ENCODE measurements at regions not wholly inside any gene's neighbourhood (a gene's known extent, or its start where the extent isn't known, plus 50 kb on each side); places are given as distances from the start of the nearest gene placed in this dataset.
"Not testable (repeated sequence)": the region's sequence is repeated elsewhere in the genome, so short reads cannot be mapped to it uniquely, and the experiment has no call there.

DNA sequence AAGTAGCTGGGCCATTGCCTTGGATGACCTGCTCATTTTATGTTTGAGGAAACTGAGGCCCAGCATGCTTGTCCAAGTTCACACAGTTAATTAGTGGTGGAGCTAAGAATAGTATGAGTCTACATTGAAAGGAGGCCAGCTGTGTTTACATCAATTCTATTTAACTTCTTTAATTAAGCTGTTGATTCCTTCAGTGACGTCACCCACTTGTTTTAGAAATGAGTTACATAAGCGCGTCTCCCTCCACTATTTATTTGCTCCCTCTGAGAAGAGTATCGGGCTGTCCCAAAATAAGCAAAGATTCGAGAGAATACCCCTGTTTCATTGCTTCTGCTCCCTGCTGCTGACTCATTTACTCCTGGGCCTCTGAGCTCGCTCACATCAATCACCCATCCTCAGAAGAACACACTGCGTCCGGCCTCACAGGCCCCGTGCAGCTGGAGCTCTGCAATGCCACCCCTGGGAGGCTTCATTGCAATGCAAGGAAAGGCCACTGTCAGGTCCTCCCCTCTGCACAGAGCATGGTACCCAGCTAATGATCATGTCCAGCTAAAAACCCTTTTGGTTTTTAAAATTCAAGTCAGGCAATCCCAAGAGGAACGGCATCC is 74.8 kb upstream of the BMP2 start:
- DNase-seq = no peak

DNA sequence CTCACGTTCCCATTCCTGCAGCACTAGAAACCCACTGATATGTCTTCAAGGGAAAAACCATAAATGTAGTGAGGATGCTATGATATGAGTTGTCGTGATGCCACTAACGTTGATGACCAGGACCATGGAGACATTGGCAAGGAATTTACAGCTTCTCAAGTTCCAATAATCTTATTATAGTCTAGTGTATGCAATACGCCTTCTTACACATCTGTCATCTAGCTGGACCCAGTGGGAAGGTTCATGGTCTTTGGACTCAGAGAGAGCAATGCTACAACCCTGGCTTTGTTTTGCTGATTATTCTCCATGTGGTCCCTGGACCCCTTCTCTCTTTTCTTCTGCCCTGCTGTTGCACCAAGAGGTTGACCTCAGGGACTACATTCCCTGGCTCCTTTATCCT is 76.0 kb upstream of the BMP2 start:
- DNase-seq = no peak

DNA sequence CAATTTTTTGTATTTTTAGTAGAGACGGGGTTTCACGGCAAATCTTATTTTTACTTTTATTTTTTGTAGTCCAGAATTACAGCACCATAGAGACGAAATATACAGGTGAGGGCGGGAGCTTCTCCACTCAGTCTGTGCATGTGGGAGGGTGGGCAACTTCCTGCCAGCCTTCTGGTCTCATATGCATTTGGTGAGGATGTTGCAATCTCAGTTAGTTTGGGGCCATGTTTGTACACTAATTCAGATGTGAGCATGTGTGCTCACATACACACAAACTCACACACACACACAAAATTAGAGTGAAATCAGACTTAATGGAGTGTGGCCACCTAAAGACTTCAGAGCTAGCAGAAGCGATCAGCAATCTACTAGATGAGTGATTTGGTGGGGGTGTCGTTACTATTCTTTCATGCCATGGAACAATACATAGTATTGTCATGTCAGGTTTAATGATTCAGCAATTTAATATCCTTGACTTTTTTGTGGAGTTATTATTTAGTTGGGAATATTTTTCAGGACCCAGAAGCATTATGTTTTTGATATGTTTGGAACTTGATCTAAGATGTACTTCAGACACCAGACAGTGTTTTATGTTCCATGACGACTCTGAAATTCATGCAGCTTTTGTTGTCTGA is 78.0 kb upstream of the BMP2 start:
- no peak for DNase-seq

DNA sequence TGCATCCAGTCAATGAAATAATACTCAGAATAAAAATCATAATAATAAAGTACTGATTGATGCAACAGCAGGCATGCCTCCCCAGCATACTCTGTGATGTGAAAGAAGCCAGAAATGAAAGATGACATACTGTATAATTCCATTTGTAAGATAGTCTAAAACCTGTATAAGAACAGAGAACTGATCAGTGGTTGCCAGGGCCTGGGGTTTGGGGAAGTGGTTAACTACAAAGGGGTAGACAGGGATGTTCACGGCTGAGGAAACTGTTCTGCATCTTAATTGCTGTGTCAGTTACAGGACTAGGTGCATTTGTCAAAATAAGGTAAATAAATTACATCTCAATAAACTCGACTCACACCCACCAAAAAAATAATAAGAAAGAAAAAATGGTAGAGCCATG is 81.3 kb upstream of the BMP2 start:
- DNase-seq = no peak

DNA sequence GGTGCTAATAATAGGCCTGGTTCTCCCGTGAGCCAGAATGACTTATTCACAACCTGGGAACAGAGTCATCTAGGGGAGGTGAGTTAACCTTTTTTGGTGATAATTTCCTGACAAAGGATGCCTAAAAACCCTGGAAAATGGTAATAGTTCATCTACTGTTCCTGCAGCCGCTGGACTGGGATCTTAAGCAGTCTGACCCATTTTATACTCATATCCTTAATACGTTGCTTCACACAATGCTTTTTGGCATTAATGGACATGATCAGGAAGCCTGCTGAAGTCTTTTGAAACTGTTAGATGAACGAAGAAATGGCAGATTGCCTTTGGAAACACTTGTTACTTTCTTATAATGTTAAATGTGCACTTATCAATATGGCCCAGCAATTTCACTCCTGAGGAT is 81.9 kb upstream of the BMP2 start:
- DNase-seq = no peak

DNA sequence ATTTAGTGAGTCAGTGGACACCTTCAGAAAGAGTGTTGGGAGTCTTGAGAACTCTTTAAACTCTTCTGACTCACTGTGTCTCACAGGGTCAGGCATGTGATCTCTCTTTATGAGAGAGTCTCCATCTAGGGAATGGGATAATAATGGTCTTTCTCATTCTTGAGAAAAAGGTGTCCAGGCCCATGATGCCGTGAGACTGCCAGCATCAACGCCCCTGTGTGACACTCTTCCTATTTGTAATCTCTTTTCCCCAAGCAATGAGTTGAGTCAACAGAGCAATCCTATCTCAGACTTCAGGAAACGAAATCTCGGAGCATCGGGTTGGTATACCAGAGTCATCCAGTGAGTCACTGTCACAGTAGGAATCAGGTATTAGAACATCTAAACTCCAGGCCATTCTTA is 82.3 kb upstream of the BMP2 start:
- DNase-seq = no peak

DNA sequence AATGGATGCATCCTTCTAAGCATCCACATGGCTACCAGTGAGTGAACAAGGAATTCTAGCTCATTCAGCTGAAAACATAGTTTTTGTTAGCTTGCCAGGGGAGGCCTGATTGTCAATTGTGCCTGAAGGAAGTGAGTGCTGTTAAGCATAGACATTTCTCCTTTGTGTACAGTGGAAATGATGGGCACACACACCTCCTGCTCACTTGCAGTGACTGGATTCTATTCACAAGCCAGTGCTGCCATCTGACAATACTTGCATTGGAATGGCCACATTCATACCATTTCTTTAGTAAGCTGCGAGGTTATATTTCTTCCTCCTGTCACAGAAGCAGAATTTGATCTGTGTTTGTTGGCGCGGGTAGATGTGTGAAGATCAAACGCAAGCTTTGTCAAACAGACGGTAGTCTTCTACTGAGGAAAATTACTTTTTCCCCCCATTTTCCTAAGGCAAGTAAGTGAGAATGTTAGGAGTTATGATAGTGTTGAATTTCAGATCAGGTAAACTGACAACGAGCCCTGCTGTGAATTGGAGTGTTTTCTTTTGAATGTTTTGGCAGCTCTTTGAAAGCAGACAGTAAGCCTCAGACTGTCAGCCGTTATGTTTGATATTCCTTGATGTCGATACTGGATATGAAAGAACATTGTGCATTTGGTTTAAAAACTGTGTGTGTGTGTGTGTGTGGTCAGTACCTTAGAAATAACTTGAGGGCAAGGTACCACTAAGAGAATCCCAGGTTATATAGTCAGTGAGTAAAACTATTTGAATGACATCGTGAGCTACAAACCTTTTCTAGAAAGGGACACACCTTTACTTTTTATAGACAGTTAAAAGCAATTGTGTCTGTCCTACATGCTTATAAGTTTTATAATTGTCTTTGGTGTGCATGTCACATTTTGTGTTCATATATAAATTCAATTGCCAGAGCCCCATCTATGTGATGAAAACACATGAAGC is 84.2 kb upstream of the BMP2 start:
- DNase-seq = no peak

DNA sequence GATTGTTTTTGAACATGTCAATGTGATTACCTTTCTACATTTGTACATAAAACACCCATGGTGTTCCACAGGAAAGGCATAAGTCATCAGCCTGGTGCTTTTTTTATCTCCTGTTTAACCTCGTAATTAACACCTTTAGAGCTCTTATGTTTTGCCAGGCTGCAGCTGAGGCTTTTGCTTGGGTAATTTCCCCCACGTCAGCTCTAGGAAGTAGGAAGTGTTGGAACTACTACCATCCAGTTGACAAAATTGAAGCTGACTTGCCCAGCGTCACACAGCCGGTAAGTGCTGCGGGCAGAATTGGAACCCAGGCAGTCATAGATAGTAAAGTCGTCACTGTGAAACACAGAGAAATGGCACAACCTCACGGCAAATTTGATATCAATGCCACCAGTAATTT is 86.6 kb upstream of the BMP2 start:
- no peak for DNase-seq

DNA sequence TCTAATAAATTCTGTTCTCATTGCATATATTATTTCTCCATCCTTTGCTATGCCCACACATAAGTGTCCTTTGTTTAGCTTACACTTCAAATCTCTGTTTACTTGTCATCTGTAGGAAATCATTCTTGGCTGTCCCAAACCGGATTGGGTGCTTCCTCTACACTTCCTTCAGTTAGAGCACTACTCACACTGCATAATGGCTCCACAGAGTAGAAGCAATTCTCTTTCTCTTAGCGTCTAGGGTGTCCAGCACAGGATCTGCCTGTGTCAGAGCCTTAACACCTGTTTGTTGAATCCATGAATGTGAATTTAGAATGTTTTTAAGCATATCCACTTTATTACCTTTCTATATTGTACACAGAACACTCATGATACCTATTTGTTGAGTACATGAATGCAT is 87.0 kb upstream of the BMP2 start:
- no peak for DNase-seq

DNA sequence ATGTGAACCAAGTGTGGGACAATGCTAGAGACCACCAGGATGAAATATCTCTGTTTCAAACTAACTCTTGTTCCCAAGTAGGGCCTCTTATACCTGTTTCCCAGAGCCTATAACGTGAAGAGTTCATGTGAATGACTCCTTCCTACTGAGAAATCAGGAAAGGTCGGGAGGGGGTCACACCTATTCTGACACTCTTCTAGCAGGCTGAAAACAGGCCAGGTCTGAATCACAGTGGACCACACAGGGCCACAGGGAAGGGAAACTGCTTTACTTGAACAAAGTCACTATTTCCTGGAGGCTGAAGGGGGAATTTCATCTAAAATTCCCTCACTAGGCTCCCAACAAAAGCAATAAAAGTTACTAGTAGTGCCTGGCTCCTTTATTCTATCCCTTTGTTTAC is 88.4 kb upstream of the BMP2 start:
- DNase-seq = no peak

DNA sequence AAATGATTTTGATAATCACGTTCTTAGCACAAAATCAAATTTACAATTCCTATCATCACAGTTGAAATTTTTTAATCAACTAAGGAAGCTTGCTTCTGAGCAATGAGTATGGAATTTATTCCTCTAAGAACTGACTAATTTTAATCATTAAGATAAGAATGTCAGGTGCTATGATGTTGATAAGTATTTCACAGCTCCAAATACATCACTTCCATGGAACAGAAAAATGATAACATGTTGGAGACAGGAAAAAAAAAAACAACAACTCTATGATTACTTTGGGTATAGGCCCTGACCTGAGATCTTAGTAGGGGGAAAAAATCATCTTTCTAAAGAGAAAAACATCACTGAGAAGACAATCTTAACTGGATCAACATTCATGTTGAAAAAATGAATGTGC is 89.4 kb upstream of the BMP2 start:
- no peak for DNase-seq

DNA sequence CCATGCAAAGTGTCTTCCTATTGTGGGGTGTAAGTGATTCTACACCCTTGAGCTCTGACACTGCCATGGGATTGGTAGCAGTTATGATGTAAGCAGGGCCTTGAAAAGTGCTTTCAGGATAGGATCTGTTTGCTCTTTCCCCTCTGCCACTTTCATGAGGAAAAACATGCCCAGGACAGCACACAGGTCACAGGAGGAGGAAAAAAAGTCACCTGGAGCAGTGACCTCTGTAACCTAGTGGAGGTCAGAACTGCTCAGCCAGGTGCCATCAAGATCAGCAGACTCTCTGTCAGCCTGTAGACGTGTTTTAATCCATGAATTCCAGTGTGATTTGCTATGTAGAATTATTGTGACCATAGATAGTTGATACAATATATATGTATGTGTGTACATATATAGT is 92.7 kb upstream of the BMP2 start:
- no peak for DNase-seq

DNA sequence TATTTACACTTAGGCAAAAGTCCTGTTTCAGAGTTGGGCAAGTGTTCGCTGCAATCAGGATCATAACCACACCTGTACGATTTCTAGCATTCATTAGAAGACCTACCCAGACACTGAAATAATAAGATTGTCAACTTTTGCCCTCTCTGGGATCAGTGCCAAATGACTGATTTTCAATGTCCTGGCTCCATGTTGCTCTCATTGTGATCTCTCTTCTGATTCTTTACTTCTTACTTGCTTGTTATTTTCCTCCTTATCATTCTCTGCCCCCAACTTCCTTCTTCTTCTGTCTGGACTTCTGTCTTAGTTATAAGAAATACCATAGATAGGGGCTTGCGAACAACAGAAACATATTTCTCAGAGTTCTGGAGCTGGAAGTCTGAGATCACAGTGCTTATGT is 94.4 kb upstream of the BMP2 start:
- no peak for DNase-seq

DNA sequence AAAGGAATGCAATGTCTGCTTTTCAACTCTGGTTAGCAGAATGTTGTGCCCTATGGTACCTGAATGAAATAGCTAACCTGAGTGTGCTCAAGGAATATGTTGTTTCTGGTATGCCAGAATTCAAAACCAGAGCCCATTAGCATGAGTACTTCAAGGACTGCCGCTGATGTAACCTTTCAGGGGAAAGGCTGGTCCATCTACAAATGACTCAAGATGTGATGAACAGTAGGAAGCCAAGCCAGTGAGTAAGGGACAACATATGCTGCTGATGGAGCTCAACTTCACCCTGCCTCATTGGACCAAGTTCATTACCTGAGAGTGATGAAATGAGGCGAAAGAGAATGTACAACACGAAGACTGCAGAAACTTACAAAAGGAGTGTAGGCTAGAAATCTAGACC is 95.7 kb upstream of the BMP2 start:
- no peak for DNase-seq

DNA sequence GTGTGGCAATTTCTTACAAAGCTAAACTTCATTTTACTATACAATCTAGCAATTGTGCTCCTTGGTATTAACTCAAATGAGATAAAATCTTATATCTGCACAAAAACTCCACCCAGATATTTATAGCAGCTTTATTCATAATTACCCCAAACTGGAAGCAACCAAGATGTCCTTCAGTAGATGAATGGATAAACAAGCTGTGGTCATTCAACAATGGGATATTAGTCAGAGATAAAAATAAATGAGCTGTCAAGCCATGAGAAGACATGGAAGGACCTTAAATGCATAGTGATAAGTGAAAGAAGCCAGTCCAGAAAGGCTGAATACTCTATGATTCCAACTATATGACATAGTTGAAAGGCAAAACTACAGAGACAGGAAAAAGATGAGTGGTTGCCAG is 98.9 kb upstream of the BMP2 start:
- no peak for DNase-seq

DNA sequence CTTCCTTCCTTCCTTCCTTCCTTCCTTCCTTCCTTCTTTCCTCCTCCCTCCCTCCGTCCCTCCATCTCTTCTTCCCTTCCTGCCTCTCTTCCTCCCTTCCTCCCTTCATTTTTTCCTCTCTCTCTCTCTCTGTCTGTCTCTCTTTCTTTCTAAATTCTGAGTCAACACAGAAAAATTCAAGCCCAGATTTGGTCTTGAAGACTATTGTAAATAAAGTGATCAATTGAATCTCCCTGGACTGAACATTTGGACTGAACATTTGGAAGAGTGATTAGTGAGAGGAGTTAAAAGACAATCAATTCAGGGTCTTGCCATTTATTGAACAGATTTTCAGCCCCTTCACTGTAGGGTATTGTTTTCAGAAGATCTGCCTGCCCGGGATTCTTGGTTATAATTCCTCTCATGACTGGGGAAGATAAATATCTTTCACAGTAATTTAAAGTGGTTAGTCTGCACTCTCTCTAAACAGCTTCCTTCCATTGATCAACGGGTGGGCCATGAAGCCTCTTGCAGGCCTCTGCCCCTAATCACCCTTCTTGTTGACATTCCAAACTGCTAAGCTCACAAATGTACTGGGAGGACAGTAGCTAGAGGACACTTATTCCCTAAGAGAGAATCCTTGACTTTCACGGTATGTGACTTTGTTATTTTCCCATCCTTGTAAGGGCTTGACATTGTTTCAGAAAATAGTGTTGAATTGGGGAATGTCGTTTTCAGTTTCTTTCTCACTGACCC is 101.7 kb upstream of the BMP2 start:
- no peak for DNase-seq

DNA sequence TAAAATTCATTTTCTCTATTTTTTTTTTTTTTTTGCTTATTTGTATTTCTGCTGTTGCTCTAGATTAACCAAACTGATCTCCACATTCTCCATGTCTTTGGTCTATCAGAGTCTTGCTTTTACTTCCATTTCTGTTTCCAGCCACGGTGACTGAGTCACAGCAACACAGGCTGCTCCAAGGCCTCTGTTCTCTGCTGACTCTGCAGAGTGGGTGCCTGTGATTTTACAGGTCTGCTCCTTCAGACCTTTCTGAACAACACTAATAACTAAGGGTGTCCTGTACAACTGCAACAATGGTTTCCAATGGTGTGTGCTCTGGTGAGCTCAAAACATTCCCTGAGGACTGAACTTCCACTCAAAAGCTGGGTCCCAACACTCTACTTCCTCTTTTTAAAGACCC is 102.3 kb upstream of the BMP2 start:
- no peak for DNase-seq

DNA sequence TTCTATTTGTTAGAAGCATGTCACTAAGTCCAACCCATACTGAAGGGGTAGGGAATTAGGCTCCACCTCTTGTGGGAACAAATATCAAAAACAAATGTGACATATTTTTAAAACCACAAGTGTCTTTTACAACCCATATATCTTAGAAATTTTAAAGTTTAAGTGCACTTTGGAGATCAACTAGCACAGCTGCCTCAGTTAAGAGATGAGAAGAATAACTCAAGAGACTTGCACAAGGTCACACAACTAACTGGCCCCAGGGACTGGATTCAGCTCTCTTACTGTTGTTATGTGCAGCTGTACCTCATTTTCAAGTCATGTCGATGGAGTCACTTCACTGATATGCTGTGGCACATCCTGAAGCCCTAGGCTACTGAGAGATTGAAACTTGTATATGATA is 102.9 kb upstream of the BMP2 start:
- DNase-seq = no peak

DNA sequence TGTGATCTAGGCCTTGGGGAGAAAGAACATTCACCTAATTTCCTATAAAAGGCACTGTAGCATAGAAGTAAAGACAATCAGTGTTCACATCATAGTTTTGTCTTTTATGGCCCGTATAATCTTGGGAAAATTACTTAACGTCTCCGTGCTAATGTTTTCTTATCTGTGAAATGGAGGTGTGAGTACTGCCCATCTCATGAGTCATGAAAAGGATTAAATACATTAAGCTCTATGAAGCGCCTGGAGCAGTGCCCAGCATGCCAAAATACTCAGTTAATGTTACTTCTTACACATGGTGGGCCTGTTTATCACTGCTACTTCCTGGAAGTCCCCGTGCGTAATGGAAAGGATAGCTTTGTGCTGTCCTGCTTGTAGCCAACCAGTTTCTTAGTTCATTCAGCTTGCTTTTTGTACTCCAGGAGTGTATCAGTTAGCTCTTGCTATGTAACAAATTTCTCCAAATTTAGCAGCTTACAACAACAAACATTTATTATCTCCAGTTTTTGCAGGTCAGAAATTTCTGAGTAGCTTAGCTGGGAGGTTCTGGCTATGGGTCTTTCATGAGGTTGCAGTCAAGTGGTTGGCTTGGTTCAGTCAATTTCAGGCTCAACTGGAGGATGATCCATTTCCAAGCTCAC is 103.6 kb upstream of the BMP2 start:
- no peak for DNase-seq

DNA sequence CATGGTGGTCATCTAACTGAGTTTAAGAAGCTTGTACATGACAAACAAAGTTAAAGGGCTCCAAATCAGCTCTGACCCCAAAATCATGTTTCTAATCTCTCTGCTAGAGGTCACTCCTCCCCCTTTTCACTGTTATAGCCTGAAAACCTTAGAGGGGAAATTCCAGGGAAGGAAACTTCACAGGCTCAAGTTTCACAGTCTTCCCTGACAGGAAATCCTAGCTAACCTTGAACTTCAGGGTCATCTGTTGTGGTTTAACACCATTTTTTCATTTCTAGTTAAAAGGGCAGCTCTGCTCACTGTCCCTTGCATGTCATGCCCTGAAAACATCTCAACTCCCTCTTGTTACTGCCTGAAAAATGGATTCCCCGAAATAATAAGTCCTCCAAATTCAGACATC is 104.4 kb upstream of the BMP2 start:
- no peak for DNase-seq

DNA sequence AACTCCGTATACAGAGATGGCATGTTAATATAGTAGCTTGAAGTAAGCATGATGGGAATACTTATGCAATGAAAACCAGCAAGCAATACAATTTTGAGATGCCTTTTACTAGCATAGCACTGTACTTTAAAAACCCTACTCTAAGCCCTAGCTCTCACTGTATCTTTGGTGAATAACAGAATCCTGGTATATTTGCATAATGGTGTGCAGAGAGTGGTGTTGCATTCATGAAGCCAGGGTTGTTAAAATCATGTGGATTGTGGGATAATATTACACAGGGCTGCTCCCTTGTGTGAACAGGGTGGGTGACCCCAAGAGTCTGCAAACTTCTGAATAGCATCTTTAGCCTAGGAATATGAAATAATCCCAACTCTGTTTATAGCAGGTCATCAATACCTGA is 105.2 kb upstream of the BMP2 start:
- DNase-seq = no peak

DNA sequence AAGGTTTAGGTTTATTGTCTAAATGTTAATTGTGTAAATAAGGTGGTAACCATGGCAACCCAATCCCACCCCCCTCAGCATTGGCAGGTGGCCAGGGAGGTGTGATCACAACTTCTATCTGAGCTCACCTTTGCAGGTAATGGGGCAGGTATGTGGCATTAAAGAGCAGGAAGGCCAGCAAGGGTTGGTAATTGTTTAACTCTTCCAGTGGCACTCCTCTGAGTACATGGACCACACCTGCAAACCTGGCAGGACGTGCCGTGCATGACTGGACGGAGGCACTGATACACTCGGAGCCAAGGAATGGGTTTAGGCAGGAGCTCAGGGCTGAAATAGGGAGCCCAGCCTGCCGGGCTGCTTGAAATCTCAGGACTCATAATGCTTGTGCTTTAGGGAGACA is 107.0 kb upstream of the BMP2 start:
- DNase-seq = no peak

DNA sequence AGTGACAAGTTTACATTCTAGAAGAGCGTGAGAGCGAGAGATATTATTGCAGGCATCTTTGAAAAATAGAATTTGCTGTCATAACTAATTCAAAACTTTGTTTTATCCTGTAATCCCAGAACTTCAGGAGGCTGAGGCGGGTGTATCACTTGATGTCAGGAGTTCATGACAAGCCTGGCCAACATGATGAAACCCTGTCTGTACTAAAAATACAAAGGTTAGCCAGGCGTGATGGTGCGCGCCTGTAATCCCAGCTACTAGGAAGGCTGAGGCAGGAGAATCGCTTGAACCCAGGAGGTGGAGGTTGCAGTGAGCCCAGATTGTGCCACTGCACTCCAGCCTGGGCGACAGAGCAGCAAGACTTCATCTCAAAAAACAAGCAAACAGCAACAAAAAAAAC is 108.6 kb upstream of the BMP2 start:
- DNase-seq = not testable (repeated sequence)

All from NCI-H1930 (cell line).